ENCODE measurements at regions not wholly inside any gene's neighbourhood (a gene's known extent, or its start where the extent isn't known, plus 50 kb on each side); places are given as distances from the start of the nearest gene placed in this dataset.

DNA sequence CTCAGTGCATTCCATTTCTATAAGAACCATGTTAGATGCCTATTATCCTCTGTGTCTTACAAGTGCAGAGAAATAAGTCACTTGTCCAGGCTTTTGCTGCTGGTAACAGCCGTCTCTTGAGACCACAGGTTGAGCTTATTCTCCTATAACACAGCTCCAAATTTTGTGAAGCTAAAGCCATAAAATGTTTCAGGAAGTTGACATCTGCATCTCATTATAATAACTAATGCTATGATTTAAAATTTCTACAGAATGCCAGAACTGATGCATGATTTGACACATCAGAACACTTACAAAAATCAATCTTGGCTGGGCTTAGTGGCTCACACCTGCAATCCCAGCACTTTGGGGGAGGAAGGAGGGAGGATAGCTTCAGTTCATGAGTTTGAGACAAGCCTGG is 986.9 kb downstream of the TYW1 start:
- TF ChIP-seq EZH2 (IDR thresholded peaks at IDR 0.05; ENCODE audit: low read length, missing control alignments) (no peak), CTCF (conservative IDR thresholded peaks at IDR 0.05 in 1 of 2, IDR thresholded peaks at IDR 0.05 in 1 of 2; ENCODE audit: low read depth in 1 of 2, low read length in 2 of 2) (no peak)

Data from fibroblast of lung (primary cell).